ENCODE measurements at regions not wholly inside any gene's neighbourhood (a gene's known extent, or its start where the extent isn't known, plus 50 kb on each side); places are given as distances from the start of the nearest gene placed in this dataset.

DNA sequence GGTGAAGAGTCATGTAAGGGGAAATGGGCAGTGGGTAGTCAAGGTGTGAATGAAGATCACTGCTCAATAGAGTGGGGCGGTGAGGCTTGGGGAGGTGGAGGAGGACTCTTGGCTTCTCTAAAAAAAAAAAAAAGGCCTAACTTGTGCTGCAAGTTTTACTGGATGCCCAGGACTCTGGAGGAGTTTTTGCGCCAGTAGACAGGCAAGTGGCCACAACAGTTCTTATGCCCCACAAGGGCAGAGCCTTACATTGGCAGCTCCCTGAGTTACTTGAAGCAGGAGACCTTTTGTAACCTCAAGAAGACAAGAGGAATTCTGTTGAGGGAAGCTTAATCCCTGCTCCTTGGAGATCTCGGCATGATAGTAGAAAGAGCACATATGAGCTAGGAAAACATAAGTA, 54.9 kb upstream of the PPP2R5A start:
- H3K27ac Mint-ChIP-seq, result no peak overlapping the region
- DNase-seq (ENCODE audit: extremely low spot score, unreplicated experiment), result no peak
- H3K9me3 Mint-ChIP-seq, result no peaks in the 10 kb centered on the region
- no peak overlapping the region for H3K4me3 Mint-ChIP-seq
- TF ChIP-seq, protein P1, sequence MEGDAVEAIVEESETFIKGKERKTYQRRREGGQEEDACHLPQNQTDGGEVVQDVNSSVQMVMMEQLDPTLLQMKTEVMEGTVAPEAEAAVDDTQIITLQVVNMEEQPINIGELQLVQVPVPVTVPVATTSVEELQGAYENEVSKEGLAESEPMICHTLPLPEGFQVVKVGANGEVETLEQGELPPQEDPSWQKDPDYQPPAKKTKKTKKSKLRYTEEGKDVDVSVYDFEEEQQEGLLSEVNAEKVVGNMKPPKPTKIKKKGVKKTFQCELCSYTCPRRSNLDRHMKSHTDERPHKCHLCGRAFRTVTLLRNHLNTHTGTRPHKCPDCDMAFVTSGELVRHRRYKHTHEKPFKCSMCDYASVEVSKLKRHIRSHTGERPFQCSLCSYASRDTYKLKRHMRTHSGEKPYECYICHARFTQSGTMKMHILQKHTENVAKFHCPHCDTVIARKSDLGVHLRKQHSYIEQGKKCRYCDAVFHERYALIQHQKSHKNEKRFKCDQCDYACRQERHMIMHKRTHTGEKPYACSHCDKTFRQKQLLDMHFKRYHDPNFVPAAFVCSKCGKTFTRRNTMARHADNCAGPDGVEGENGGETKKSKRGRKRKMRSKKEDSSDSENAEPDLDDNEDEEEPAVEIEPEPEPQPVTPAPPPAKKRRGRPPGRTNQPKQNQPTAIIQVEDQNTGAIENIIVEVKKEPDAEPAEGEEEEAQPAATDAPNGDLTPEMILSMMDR (conservative IDR thresholded peaks at IDR 0.05), result no peak
- no peaks in the 10 kb centered on the region for H3K36me3 Mint-ChIP-seq
- no peaks in the 10 kb centered on the region for H3K27me3 Mint-ChIP-seq
- peaks cover 6% of the 10 kb centered on the region for H3K4me1 Mint-ChIP-seq (ENCODE audit: unreplicated experiment)

DNA sequence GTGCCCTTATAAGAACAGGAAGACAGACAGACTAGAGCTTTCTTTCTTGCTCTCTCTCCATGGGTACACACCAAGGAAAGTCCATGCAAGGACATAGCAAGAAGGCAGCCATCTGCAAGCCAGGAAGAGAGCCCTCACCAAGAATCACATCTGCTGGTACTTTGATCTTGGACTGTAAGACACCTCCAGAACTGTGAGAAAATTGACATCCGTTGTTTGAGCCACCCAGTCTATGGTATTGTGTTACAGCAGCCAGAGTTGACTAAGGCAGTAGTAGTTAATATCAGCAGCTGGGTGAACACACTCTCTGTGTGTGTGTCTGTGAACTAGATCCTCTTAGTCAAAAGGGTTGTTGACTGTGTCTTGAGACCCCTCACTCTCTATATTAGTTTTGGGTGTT, 53.8 kb upstream of the PPP2R5A start:
- Mint-ChIP-seq H3K27ac (no peak overlapping the region), H3K27me3 (no peaks in the 10 kb centered on the region), H3K36me3 (no peaks in the 10 kb centered on the region), H3K4me3 (no peak overlapping the region), H3K9me3 (no peaks in the 10 kb centered on the region), H3K4me1 (ENCODE audit: unreplicated experiment) (peaks cover 6% of the 10 kb centered on the region)
- TF ChIP-seq, protein P1 (conservative IDR thresholded peaks at IDR 0.05), result no peak
- DNase-seq (ENCODE audit: extremely low spot score, unreplicated experiment), result no peak

DNA sequence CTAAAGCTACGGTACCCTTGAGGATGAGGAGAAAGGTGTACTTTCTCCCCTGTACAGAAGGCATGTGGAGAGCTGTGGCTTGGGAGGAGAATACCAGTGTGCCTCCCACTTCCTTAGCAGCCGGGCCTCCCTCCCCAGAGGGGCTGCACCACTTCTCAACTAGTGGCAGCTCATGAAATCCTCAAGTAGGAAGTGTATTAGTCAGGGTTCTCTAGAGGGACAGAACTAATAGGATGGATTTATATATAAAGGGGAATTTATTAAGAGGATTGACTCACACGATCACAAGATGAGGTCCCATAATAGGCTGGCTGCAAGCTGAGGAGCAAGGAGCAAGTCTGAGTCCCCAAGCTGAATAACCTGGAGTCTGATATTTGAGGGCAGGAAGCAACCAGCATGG, 53.1 kb upstream of the PPP2R5A start:
- peaks cover 6% of the 10 kb centered on the region for H3K4me1 Mint-ChIP-seq (ENCODE audit: unreplicated experiment)
- H3K4me3 Mint-ChIP-seq, result no peak overlapping the region
- TF ChIP-seq, protein P1 (conservative IDR thresholded peaks at IDR 0.05), result no peak
- no peaks in the 10 kb centered on the region for H3K9me3 Mint-ChIP-seq
- no peak overlapping the region for H3K27ac Mint-ChIP-seq
- no peak for DNase-seq (ENCODE audit: extremely low spot score, unreplicated experiment)
- no peaks in the 10 kb centered on the region for H3K27me3 Mint-ChIP-seq
- no peaks in the 10 kb centered on the region for H3K36me3 Mint-ChIP-seq

DNA sequence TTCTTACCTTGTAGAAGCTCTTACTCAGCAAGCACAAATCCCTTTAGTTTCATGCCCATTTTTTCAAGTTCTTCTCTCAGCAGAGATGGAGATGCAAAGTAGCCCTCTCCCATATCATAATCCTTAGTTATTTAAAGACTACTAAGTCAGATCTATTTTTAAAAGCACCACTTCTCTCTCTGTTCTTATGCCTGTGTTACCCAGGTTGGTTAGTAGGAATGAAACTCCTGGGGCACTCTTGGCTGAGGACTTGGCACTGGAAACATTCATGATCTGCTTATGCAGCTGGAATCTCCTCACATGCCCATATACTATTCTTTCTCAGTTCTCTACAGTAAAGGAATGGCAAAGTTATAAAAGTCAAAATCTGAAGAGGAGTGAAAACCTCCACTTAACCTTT, 51.9 kb upstream of the PPP2R5A start:
- H3K27ac Mint-ChIP-seq, result no peak overlapping the region
- peaks cover 3% of the 10 kb centered on the region for H3K4me1 Mint-ChIP-seq (ENCODE audit: unreplicated experiment)
- TF ChIP-seq, protein P1 (conservative IDR thresholded peaks at IDR 0.05), result no peak
- H3K27me3 Mint-ChIP-seq, result no peaks in the 10 kb centered on the region
- H3K4me3 Mint-ChIP-seq, result no peak overlapping the region
- no peaks in the 10 kb centered on the region for H3K9me3 Mint-ChIP-seq
- no peaks in the 10 kb centered on the region for H3K36me3 Mint-ChIP-seq
- DNase-seq (ENCODE audit: extremely low spot score, unreplicated experiment), result no peak

DNA sequence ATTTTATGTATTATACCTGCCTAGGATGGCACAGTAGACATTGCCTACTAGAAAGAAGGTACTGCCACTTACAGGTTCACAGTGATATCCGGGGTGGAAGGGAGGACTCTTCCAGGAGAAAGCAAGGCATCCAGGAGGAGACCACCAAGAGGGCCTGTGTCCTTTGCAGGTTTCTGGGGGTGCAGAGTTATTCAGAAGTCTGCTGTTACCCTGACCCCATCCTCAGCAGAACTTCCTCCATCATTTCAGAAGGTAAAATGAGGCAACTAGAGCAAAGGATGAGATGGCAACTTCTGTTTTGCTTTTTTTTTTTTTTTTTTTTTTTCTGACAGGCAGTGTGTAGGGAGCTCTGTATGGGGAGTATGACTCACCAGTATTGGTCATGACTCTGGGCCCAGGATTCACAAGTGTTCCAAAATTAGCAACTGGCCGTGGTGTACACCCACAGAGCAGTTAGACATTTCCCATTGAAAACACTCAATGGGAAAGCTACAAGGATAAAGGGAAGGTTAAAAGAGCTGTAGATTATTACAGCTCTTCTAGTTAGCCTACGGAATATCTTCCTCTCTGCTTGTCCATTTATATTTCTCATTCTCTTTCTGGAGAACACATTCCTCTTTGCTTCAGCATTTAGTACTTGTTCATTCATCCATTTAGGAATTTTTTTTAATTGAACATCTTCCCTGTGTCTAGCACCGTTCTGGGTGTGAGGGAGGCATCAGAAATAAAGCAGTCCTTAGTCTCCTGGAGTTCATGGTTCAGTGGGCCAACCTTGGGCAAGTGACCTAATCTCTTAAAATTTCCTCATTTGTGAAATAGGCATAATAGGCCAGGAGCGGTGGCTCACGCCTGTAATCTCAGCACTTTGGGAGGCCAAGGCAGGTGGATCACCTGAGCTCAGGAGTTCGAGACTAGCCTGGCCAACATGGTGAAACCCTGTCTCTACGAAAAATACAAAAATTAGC, 50.5 kb upstream of the PPP2R5A start:
- Mint-ChIP-seq H3K4me1 (ENCODE audit: unreplicated experiment) (peaks cover 5% of the 10 kb centered on the region), H3K36me3 (no peaks in the 10 kb centered on the region), H3K9me3 (no peaks in the 10 kb centered on the region), H3K27me3 (no peaks in the 10 kb centered on the region), H3K4me3 (no peak overlapping the region), H3K27ac (peak overlapping the region; percentile 2)
- DNase-seq (ENCODE audit: extremely low spot score, unreplicated experiment), result no peak
- TF ChIP-seq, protein P1 (conservative IDR thresholded peaks at IDR 0.05), result no peak
